Breast epithelium (tissue), 4 donors: ENCODE measurements at regions not wholly inside any gene's neighbourhood (a gene's known extent, or its start where the extent isn't known, plus 50 kb on each side); places are given as distances from the start of the nearest gene placed in this dataset.

Source experiments
- DNase-seq, 2 donors: peaks; one replicate each; pipeline ENCODE4 v3.0.0-alpha.2; 2019; ENCODE audit warnings: low spot score in 2 of 2
- H3K27ac ChIP-seq, 2 donors: fragments of 200-600 bp; sonication (generic) in 1 of 2; one replicate each; pipeline ENCODE4 v1.5.1; 2016 to 2019; ENCODE audit warnings: mild to moderate bottlenecking in 1 of 2
- H3K27me3 ChIP-seq, 2 donors: fragments of 200-600 bp; sonication (generic) in 1 of 2; one replicate each; pipeline versions ENCODE4 v1.5.1 to v1.6.0; 2017 to 2019; ENCODE audit warnings: control low read depth in 1 of 2, mild to moderate bottlenecking in 1 of 2
- H3K36me3 ChIP-seq: fragments of 200-600 bp; one replicate; pipeline ENCODE4 v1.5.1; 2019
- H3K4me1 ChIP-seq, 2 donors: fragments of 200-600 bp; sonication (generic); one replicate each; pipeline ENCODE4 v1.5.1; 2016 to 2019; ENCODE audit warnings: control low read depth in 1 of 2
- H3K4me3 ChIP-seq, 3 donors: fragments of 200-600 bp; sonication (generic); 1 replicate in 2 of 3; 2 replicates in 1 of 3; pipeline ENCODE4 v1.5.1; 2016 to 2019; ENCODE audit warnings: mild to moderate bottlenecking in 3 of 3, moderate library complexity in 2 of 3
- H3K9me3 ChIP-seq, 2 donors: fragments of 200-600 bp; sonication (generic) in 1 of 2; one replicate each; pipeline ENCODE4 v1.5.1; 2016 to 2019; ENCODE audit warnings: control low read depth in 1 of 2
- CTCF ChIP-seq, 3 donors: fragments of 450-650 bp; IDR thresholded peaks; one replicate each; pipeline ENCODE4 v1.5.1; 2016 to 2017; ENCODE audit warnings: antibody characterized with exemption in 3 of 3, mild to moderate bottlenecking in 3 of 3, moderate library complexity in 3 of 3
- POLR2A ChIP-seq: fragments of 450-650 bp; IDR thresholded peaks from one replicate; pipeline ENCODE4 v1.6.1; 2016; ENCODE audit warnings: antibody characterized with exemption, mild to moderate bottlenecking, moderate library complexity
- POLR2AphosphoS5 ChIP-seq, 3 donors: sonication (generic); formaldehyde crosslinking; IDR thresholded peaks; one replicate each; pipeline ENCODE4 v1.6.1; 2017; ENCODE audit warnings: antibody characterized with exemption in 3 of 3
- intact Hi-C: fragments of 100-400 bp; cut with DNase I; formaldehyde crosslinking; loops from one replicate; pipeline ENCODE4 v1.15.1; 2023; ENCODE audit warnings: low total_unique reads

GRCh38 chrY:17366400-17366799 lies 513.6 kb downstream of the CDY2B start:
- no peak overlapping the region for H3K27ac ChIP-seq
- intact Hi-C loops, result no loop called here
- H3K4me3 ChIP-seq, result no peak overlapping the region
- TF ChIP-seq CTCF (IDR thresholded peaks at IDR 0.05), result no peak
- TF ChIP-seq POLR2A, result no peak
- TF ChIP-seq POLR2AphosphoS5 (IDR thresholded peaks at IDR 0.05), result no peak
- no peak for DNase-seq
- no peaks in the 10 kb centered on the region for H3K9me3 ChIP-seq
- no peaks in the 10 kb centered on the region for H3K27me3 ChIP-seq
- no peaks in the 10 kb centered on the region for H3K4me1 ChIP-seq
- no peaks in the 10 kb centered on the region for H3K36me3 ChIP-seq

GRCh38 chrY:17339028-17339427 lies 541.0 kb downstream of the CDY2B start:
- no peaks in the 10 kb centered on the region for H3K4me1 ChIP-seq
- no peak overlapping the region for H3K27ac ChIP-seq
- H3K9me3 ChIP-seq, result no peaks in the 10 kb centered on the region
- DNase-seq, result no peak
- H3K36me3 ChIP-seq, result no peaks in the 10 kb centered on the region
- no peak overlapping the region for H3K4me3 ChIP-seq
- TF ChIP-seq CTCF (IDR thresholded peaks at IDR 0.05) (no peak), POLR2A (no peak), POLR2AphosphoS5 (IDR thresholded peaks at IDR 0.05) (no peak)
- no peaks in the 10 kb centered on the region for H3K27me3 ChIP-seq
- intact Hi-C loops, result no loop called here

GRCh38 chrY:17330733-17331132 lies 549.3 kb downstream of the CDY2B start:
- H3K4me3 ChIP-seq, result no peak overlapping the region
- DNase-seq, result no peak
- no peaks in the 10 kb centered on the region for H3K27me3 ChIP-seq
- intact Hi-C loops, result no loop called here
- H3K36me3 ChIP-seq, result no peaks in the 10 kb centered on the region
- TF ChIP-seq CTCF (IDR thresholded peaks at IDR 0.05), result no peak
- no peak for TF ChIP-seq POLR2A
- TF ChIP-seq POLR2AphosphoS5 (IDR thresholded peaks at IDR 0.05), result no peak
- H3K27ac ChIP-seq, result no peak overlapping the region
- no peaks in the 10 kb centered on the region for H3K9me3 ChIP-seq
- H3K4me1 ChIP-seq, result no peaks in the 10 kb centered on the region

GRCh38 chrY:17319916-17320315 lies 560.1 kb downstream of the CDY2B start:
- TF ChIP-seq CTCF (IDR thresholded peaks at IDR 0.05), result no peak
- no peak for TF ChIP-seq POLR2AphosphoS5 (IDR thresholded peaks at IDR 0.05)
- TF ChIP-seq POLR2A, result no peak
- Histone ChIP-seq H3K9me3 (no peaks in the 10 kb centered on the region), H3K4me3 (no peak overlapping the region), H3K36me3 (no peaks in the 10 kb centered on the region), H3K27me3 (no peaks in the 10 kb centered on the region), H3K4me1 (no peaks in the 10 kb centered on the region), H3K27ac (no peak overlapping the region)
- intact Hi-C loops, result no loop called here
- no peak for DNase-seq

- H3K27me3 ChIP-seq, result no peaks in the 10 kb centered on the region
- H3K4me3 ChIP-seq, result no peak overlapping the region
- TF ChIP-seq POLR2A (no peak), POLR2AphosphoS5 (IDR thresholded peaks at IDR 0.05) (no peak), CTCF (IDR thresholded peaks at IDR 0.05) (no peak)
- no peak for DNase-seq
- H3K27ac ChIP-seq, result no peak overlapping the region
- intact Hi-C loops, result no loop called here
- no peaks in the 10 kb centered on the region for H3K4me1 ChIP-seq
- no peaks in the 10 kb centered on the region for H3K9me3 ChIP-seq
- H3K36me3 ChIP-seq, result no peaks in the 10 kb centered on the region
Observed at GRCh38 chrY:17318631-17319030, 561.4 kb downstream of the CDY2B start.
